ENCODE measurements at regions not wholly inside any gene's neighbourhood (a gene's known extent, or its start where the extent isn't known, plus 50 kb on each side); places are given as distances from the start of the nearest gene placed in this dataset.

DNA sequence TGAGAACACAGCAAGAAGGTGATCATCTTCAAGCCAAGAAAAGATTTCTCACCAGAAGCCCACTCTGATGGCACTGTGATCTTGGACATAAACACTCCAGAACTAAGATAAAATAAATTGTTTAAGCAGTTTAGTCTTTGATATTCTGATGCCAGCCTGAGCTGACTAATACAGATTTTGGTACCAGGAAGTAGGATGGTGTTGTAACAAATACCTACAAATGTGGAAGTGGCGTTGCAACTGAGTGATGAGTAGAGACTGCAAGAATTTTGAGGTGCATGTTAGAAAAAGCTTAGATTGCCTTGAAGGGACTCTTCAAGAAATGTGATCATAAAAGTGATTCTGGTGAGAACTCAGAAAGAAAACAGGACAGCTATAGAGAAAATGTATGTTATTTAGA, 592.4 kb upstream of the DAB2 start:
- TF ChIP-seq CTCF (IDR thresholded peaks at IDR 0.05) (no peak), POLR2A (IDR thresholded peaks at IDR 0.05) (no peak)

Data from transverse colon (tissue), 3 donors.